GM21423 (cell line): ENCODE measurements at regions not wholly inside any gene's neighbourhood (a gene's known extent, or its start where the extent isn't known, plus 50 kb on each side); places are given as distances from the start of the nearest gene placed in this dataset.

Experiments
- ATAC-seq: cut with Tn5 transposase; IDR thresholded peaks from one replicate; pipeline ENCODE4 v1.9.1; 2021; ENCODE audit warnings: mild to moderate bottlenecking, moderate library complexity; ENCODE audit not compliant: unreplicated experiment

DNA sequence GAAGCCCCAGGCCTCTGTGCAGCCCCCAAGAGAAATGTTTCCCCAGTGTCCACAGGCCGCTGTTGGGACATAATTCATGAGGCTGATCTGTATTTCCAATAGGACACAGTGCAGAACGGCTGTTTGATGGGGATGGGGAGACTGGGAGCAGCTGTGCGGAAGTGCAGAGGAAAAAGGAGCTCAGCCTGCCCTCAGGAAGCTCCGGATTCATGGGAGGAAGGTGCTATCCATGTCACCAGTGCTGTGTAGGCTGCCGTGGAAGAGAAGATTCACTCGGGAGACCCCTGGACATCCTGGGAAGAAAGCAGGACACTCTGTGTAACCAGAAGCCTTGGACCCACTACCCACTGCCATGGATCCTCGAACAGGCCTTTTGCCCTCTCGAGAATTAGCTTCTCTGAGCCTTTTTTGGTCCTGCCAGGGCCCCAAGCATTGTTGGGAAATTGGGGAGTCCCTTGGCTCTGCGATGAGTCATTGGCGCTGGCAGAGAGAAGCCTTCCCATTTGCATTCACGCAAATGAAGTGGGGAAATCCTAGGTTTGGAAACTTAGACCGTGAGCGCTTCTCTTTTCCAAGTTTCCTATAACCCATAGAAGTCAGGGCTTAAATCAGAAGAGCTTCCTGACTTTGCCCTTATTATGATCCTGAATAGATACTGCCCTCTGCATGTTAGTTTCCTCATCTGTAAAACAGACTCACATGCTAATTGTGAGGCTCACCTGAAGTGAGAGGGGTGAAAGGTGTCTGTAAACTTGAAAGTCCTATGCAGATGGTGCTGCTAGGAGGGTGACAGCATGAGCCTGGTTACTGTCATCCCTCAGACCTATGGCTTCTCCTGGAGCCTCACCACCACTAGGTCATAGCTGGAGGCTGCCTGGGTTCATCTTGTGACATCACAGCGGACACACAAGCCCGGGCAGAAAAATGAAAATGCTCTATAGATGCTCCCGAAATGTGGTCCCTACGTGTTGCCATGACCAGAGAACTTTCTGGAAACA lies 229.2 kb upstream of the B3GAT1 start:
- ATAC-seq, result no peak

DNA sequence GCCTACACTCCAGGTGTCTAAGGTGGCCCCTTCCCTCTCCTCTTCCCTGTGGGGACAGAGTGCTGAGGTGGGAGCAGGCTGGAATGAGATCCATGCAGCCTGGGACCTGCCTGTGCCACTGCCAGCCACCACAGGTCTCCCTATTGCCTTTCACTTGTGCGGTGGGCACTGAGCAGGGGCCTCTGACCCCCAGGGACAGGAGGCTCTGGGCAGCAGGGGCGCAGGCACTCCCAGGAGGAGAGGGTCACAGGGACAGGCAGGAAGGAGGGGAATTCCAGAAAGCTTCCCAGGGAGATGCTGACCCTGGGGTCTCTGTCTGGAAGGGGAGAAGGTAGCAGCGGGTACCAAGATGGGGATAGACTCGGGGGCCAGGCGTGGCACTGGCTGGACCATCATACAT lies 228.5 kb upstream of the B3GAT1 start:
- ATAC-seq, result no peak

DNA sequence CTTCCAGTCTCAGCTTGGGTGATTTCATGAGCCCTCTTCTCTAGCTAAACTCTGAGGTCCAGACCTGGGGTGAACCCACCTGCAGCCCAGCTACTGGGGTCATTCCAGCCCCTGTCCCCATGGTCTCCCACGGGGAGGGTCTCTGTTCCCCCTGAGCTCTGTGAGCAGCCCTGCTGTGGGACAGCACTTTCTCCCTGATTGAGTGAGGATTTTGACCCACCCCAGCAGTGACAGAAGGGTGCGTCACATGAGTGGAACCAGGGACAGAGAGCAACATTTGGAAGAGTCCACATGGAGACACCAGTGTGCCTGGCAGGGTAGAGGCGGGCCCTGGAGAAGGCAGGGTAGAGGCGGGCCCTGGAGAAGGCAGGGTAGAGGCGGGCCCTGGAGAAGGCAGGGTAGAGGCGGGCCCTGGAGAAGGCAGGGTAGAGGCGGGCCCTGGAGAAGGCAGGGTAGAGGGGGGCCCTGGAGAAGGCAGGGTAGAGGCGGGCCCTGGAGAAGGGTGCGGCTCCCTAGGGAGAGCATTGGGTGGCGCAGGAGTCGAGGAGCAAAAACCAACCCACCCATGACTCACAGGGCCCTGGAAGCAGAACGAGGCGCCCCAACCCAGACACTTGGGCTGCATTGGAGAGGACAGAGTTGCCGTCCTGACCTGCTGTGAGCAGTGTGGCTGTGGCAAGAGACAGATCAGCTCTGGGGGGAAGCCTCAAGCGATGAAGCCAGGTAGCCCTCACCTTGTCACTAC lies 227.7 kb upstream of the B3GAT1 start:
- ATAC-seq, result no peak

DNA sequence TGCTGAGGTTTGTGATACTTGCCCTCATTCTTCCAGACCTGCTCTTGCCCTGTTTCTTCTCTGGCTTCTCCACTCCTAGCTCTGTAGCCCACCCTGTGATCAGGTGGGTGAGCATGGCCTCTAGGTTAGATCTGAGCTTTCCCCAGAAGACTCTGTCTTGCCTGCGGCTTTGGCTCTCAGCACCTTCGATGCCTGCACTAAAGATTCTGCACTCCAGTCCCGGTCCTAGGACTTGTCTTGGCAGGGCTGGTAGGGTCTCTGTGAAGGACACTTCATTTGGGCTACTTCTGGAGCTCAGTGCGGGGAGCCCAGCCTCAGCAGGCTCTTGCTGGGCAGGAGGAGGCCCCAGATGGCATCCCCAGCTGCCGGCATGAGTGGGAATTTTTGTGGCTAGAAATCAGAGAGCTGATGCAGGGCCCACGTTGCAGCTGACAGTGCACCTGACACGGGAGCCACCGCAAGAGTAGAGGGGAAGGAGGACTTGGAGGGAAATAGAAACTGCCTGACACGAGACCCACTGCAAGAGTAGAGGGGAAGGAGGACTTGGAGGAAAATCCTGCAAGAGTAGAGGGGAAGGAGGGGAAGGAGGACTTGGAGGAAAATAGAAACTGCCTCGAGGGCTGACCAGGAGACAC lies 226.9 kb upstream of the B3GAT1 start:
- ATAC-seq, result no peak

DNA sequence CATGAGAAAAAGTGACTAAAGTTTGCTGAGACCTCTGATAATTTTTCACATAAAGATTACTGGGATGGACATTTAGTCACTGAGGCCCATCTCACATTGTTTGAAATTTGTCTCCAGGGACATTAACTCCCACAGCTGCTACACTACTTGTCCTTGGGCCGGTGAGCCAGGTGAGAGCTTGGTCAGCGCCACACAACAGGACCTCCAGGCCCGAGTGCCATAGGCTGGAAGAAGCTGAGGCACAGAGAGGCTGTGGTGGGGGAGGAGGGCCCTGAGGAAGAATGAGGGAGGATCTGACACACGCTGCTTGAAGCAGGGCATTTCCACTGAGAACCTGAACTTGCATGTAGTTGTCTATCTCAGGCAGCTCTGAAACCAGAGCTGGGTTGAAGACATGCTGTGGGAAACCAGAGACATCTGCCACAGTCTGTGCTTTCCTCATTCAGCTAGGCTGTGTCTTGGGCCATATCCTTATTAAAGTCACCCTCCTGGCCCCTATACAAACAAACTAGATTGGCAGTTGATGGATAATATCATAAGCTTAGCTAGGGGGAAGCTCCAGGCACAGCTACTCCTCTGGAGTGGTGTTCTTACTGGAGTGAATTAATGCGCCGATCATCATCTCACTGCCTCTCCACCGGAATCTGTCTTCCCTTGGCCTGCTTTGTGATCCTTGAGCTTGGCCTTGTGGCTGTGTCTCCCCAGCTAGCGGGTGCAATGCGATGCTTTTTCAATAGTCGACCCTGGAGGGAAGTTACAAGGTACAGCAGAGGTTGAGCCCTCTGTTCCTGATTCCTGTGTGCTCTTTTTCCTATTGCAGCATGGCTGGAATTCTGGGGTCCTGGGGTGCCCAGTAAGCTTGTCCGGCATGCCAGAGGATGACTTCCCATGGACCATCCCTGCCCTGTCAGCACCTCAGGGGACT lies 225.3 kb upstream of the B3GAT1 start:
- no peak for ATAC-seq

DNA sequence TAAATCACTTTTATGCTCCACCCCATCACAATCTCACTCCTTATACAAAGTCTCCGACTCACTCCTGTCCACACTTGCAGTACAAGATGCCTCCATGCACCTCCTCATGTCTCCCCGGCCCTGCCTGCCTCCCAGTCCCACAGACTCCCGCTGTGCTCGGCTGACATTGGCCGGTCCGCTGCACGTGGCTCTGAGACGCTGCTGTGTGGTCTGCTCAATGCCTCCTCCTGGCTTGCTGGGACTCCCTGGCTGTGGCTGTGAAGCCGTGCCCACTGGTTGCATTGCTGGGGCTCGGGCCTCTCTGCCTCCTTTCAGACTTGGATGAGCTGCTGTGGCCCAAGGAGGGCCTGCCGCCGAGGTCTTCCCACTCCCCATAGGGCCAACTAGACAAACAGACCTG lies 224.0 kb upstream of the B3GAT1 start:
- ATAC-seq, result no peak

DNA sequence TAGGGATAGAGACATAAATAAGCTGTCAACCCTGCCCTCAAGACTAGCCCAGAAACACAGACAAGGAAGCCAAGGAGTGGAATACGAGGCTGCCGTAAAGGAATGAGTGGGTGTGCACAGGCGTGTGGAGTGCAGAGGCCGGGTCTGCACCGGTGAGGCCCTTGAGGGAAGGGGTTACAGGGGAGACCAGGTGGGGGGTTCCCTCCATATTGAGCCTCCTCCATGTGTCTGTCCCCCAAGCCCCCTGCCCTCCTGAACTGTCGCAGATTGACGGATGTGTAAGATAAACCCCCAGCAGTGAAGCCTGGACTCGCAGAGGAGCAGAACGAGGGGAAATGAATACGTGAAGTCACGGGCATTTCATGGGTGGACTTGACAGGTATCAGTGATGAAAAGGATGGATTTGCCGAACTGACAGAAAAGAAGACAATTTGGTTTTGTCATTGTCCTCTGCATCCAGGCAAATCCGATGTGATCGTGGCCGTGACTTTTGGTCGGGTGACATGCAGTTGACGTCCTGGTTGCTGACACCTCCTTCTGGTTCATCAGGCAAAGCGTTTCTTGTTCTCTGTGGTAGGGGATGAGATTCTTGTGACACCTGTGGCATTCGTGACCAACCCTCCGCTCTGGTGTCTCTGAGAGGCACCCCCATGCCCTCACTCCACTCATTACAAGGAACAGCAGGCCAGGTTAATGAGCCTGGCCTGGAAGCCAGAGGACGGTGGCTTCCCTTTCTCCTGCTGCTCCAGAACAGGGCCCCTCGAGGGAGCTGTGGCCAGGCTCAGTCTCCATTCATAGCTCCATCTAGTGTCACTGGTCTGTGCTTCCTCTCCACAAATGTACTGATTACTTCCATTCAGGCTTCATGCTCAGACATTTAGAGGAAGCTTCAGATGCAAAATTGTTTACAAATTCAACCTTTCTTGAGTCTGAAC lies 223.1 kb upstream of the B3GAT1 start:
- no peak for ATAC-seq

DNA sequence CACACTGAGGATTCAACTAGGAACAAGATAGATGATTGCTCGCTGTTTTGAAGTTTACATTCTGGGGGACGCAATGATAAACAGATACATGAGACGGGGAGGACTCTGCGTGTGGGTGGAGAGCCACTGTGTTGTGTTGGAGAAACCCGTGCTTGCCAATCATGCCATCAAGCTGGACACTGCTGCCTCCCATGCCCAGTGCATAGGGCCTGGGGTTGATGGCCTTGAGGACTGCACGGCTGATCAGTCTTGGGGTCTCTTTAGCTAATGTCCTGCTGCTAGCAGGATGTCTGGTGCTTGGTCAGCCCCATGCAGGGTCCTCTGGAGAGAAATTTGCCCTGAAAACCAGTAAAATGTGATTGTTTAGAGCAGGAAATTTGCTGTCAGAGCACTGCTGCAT lies 221.2 kb upstream of the B3GAT1 start:
- ATAC-seq, result no peak

DNA sequence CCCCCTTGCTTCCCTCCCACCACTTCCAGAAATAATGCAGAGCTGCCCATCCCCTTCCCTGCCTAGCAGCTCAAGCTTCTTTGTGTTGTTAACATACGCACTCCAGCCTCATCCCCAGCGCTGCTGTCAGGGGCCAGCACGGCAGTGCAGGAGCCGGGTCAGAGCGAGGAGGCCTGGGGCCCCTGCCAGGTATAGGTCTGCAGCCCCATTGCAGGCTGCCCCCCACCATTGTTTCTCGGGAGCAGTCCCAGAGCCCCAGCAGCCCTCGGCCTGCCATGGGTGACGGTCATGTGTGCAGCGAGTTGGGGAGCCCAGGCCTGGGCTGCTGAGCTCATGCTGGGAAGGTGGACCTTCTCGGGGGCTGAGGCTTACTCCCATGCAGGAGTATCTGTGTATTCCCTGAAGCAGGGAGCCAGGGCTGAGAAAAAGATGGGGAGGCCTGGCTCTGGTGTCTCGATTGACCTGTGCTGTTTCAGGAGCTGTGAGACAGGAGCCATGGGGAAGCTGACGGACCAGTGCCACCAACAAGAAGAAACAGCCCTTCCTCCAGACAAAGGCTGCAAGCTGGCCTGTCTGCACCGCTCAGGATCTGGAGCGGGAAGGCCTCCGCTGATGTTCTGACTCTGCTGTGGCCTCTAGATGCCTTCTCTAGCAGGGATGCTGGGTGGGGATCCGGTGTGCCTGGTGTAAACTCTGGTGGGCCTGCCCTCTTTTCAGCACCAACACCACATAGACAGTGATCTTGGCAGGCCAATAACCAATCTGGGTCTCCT lies 220.5 kb upstream of the B3GAT1 start:
- no peak for ATAC-seq

DNA sequence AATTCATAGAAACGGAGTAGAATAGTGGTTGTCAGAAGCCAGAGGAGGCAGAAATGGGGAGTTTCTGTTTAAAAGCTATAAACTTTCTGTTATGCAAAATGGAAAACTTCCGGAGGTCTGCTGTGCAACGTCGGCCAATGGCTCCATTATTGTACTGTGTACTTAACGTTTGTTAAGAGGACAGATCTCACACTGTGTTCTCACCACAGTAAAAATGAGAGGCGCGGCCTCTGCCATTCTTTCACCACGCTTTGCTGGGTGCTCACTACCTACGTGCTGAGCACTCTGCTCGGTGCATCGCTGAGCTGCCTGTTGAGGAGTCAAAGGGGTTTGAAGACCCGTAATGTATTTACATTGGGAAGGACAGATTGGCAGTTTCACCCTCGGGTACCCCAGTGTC lies 218.8 kb upstream of the B3GAT1 start:
- ATAC-seq, result no peak

DNA sequence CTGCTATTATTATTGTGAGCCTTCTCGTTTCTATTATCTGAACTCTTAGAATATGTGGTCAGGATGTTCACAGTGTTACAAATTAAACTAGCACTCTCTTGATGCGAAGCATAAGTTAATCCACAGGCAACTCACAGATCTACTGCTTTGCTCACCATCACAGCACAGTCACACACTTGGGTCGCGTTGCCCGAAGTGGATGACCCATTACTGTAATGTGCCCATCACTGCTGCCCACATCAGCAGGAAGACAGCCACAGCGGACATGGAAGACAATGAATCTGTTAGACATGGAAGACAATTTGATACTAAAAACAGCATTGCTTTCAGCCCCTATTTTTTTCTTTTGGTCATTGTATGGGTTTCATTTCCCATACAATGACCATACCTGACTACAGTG lies 216.4 kb upstream of the B3GAT1 start:
- no peak for ATAC-seq

DNA sequence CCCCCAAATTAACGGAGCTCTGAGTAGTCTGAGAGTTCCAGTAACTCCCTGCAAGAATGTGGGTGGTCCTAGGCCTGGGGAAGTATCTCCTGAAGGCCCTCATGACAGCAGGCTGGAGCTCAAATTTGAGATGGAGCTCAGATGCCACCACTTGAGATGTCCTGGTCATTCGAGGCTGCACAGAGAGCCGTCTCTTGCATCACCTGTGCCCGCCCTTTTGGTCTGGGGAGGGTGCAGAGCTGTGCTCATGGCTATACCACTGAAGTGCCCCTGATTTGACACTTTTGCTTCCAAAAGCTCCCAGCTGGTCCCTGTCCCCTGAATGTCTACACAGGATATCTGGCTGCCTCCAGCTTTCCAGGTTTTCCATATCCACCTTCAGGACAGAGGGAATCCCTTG lies 214.0 kb upstream of the B3GAT1 start:
- no peak for ATAC-seq

DNA sequence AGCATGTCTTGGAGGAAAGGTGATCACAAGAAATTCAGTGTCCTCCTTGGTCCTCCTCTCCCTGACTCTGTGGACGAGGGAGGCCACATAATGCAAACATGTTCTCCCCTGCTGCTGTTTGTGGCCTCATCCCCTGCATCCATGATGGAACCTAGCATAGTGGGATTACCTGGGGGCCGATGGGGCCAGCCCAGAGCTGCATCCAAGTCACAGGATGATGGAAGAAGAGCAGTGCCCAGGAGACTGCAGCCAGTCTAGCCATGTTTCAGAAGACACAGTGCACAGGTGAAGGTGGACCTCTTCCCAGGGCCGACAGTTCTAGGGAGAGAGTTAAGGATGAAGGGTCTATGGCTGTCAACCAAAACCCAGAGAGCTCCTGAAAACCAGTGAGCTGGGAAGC lies 213.6 kb upstream of the B3GAT1 start:
- ATAC-seq, result no peak

DNA sequence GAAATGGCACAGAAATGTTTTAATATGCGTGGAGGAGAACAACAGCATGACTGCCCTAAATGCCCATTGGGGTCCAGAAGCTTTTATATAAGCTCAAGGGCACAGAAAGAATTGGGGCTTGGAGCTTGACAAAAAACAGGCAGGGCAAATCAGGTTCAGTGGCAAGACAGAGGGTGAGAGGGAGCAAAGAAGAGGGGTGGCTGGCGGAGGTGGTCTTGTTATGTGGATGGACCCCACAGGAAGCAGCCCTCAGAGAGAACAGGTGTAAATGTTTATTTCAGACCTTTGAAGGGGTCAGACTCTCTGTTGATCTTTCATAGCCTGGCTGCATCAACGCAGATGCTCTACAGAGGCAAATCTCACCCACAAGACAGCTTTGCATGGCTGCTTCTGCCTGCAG lies 213.1 kb upstream of the B3GAT1 start:
- no peak for ATAC-seq

DNA sequence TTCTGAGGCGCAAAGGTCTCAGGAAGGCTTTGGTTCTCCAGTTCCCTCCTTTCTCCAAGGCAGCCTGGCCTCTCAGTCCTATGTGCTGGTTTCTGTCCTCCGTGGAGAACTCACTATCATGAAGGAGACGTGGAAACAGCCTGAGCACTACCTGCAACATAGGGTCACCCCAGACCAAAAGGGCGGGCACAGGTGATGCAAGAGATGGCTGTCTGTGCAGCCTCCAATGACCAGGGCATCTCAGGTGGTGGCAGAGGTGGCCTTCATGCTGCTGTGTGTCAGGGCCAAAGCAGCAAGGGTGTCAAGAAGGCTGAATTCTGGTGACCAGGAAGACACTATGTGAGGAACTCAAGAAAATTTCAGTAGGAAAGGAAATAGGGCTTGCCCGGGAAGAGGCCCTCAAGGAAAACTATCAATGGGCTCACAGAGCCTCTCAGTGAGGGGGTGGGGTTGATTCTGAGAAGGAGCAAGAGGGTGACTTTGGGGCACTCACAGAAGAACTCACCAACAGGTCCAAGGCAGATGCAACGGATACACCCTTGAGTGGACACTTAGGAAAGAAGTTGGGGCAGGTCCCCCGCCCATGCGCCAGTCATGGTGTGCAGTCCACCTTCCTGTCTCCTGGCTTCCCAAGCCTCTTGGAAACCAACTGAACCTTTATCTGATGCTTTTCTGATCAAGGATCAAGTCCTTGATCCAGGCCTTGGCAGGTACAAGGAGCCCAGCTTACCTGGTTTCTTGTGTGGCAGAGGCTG lies 212.3 kb upstream of the B3GAT1 start:
- no peak for ATAC-seq

DNA sequence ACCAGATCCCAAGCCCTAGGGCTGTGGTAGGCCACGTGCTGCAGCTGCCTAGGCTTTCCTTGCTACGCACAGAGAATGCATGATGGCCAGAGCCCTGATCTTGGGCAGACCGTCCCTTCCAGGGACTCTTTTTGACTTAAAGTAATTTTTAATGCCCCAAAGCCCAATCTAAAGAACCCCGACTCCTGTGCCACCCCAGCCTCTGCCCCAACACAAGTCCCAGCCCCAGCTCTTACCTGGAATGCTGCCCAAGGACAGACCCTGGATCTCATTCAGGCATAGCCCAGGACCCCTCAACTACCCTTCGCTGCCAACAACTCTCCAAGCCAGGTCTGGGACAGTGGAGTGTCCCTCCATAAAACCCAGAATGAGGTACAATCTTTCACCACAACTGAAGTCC lies 211.7 kb upstream of the B3GAT1 start:
- ATAC-seq, result no peak

DNA sequence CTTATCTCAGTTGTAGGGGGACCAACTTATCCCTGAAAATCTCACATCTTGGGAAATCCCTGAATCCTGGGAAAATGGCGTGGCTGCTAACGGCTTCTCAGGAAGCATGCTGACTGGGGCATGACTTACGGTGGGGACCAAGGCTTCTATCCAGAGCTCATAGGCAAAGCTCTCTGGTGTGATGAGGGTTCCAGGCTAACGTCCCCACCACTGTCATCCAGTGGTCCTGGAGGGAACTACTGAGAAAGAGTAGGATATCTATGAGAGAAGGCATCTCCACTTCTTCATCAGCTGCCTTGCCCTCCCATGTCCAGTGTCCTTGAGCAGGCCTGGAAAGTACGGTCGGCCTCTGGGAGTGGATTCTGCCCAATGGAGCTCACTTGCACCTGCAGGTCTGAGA lies 210.4 kb upstream of the B3GAT1 start:
- ATAC-seq, result no peak

DNA sequence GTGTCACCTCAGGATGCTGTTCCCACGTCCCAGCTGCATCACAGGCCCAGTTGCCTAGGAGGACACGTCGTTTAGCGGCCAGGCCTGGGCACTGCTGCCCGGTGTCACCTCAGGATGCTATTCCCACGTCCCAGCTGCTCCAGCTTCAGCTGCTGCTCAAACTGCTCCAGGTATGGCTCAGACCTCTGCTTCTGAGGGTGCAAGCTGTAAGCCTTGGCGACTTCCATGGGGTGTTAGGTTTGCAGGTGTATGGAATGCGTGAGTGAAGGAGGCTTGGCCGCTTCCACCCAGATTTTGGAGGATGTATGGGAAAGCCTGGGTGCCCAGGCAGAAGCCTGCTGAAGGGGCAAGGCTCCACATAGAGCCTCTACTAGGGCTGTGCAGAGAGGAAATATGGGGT lies 205.3 kb upstream of the B3GAT1 start:
- no peak for ATAC-seq
